ENCODE measurements at regions not wholly inside any gene's neighbourhood (a gene's known extent, or its start where the extent isn't known, plus 50 kb on each side); places are given as distances from the start of the nearest gene placed in this dataset.

GRCh38 chr7:28267012-28267411, 86.4 kb upstream of the JAZF1 start (continued):
- TF ChIP-seq SUZ12 (IDR thresholded peaks at IDR 0.05; ENCODE audit: low read length) (no peak), SRF (IDR thresholded peaks at IDR 0.05; ENCODE audit: low read depth, low read length) (no peak), CTBP2 (IDR thresholded peaks at IDR 0.05; ENCODE audit: borderline replicate concordance, insufficient read depth, insufficient read length, low read length) (no peak), CHD2 (IDR thresholded peaks at IDR 0.05; ENCODE audit: low read length) (no peak), GABPA (IDR thresholded peaks at IDR 0.05; ENCODE audit: borderline replicate concordance, insufficient read depth, low read length) (no peak), TAF1 (IDR thresholded peaks at IDR 0.05; ENCODE audit: low read depth, low read length) (no peak), SIN3A (conservative IDR thresholded peaks at IDR 0.05 in 1 of 2, IDR thresholded peaks at IDR 0.05 in 1 of 2; ENCODE audit: low read depth in 1 of 2, low read length in 2 of 2) (no peak), CREB1 (IDR thresholded peaks at IDR 0.05) (no peak), TCF12 (IDR thresholded peaks at IDR 0.05; ENCODE audit: low read depth, low read length) (no peak), SIRT6 (IDR thresholded peaks at IDR 0.05; ENCODE audit: low read length) (no peak), RAD21 (IDR thresholded peaks at IDR 0.05 in 1 of 2, conservative IDR thresholded peaks at IDR 0.05 in 1 of 2; ENCODE audit: low read depth in 2 of 2, low read length in 2 of 2) (no peak), JUN (IDR thresholded peaks at IDR 0.05; ENCODE audit: low read depth, low read length) (no peak), SP2 (IDR thresholded peaks at IDR 0.05; ENCODE audit: low read length) (no peak), KDM4A (IDR thresholded peaks at IDR 0.05; ENCODE audit: low read depth, low read length, severe bottlenecking) (no peak)

Measured in H1 (cell line).